Non-pigmented ciliary epithelial cell (primary cell): ENCODE measurements at regions not wholly inside any gene's neighbourhood (a gene's known extent, or its start where the extent isn't known, plus 50 kb on each side); places are given as distances from the start of the nearest gene placed in this dataset.
"Not testable (repeated sequence)": the region's sequence is repeated elsewhere in the genome, so short reads cannot be mapped to it uniquely, and the experiment has no call there.

ENCODE experiments used
- DNase-seq: peaks from one replicate; pipeline ENCODE4 v3.0.0-alpha.2; 2010; ENCODE audit warnings: low read depth

DNA sequence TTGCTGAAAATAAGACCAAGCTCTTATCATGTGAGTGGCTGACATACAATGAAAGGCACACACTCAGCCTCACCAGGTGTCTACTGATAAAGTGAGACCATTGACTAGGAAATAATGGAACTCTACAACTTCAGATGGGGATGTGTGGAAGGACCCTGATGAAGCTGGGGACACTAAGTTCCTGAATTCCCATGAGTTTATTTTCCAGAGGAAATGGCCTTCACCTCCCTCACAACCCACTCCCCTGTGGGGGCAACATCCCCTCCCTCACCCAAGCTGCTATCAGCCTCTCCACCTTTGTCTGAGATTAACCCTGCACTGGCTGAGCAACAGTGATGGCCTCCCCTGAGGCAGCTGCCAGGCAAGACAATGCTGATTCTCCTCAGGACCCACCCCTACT is 55.2 kb upstream of the SMARCAD1 start:
- no peak for DNase-seq

DNA sequence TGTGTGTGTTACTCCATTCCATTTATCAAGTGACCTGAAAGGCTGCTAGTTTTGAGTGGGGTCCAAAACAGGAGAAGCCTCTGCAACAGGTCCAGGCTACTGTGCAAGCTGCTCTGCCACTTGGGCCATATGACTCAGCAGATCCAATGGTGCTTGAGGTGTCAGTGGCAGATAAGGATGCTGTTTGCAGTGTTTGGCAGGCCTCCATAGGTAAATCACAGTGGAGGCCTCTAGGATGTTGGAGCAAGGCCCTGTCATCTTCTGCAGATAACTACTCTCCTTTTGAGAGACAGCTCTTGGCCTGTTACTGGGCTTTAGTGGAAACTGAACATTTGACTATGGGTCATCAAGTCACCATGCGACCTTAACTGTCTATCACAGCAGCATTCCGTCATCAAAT is 52.3 kb upstream of the SMARCAD1 start:
- DNase-seq: not testable (repeated sequence)

DNA sequence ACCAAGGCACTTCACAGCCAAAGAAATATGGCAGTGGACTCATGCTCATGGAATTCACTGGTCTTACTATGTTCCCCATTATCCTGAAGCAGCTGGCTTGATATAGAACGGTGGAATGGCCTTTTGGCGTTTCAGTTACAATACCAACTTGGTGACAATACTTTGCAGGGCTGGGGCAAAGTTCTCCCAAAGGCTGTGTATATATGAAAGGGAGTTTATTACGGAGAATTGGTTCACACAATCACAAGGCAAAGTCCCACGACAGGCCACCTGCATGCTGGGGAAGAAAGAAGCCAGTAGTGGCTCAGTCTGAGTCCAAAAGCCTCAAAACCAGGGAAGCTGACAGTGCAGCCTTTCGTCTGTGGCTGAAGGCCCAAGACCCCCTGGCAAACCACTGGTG is 50.8 kb upstream of the SMARCAD1 start:
- no peak for DNase-seq
